COLO829 (cell line): ENCODE measurements at regions not wholly inside any gene's neighbourhood (a gene's known extent, or its start where the extent isn't known, plus 50 kb on each side); places are given as distances from the start of the nearest gene placed in this dataset.

Experiments used
- DNase-seq: peaks from one replicate; pipeline ENCODE4 v3.0.0; 2012; ENCODE audit warnings: low spot score

- no peak for DNase-seq
These were observed 155.2 kb downstream of the SLC30A10 start for GRCh38 chr1:219773110-219773509.

GRCh38 chr1:219772265-219773036 lies 155.9 kb downstream of the SLC30A10 start:
- DNase-seq = no peak

- peak; percentile 99 for DNase-seq
These were observed 157.3 kb downstream of the SLC30A10 start for GRCh38 chr1:219771080-219771479.

GRCh38 chr1:219763321-219763720 lies 150.4 kb upstream of the ZC3H11B start:
- no peak for DNase-seq

DNA sequence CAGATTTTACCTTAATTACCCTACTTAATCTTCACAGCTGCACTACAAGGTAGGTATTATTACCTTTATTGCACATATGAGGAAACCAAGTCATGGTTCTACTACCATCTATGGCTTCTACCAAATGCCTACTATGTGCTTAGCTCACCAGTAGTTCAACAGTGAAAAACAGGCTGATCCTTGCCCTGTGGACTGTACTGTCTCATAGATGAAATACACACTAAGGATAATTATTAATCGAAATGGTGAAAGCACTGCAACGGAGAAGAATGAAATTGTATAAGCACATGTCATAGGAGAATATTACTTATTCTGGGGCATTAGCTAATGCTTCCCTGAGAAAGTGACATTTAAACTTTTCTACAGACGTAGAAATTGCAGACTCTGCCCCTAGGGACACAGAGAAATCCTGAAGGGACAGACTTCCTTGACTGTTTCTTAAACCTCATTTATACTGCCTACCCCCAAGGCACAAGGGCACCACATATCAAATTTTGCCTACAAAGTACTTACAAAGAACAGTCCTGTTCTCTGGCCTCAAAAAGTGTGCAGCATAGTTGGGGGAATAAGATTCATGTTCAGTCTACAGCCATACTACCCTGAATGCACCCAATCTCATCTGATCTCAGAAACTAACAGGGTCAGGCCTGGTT lies 148.4 kb upstream of the ZC3H11B start:
- peak; percentile 77 for DNase-seq

GRCh38 chr1:219759095-219759494 lies 146.2 kb upstream of the ZC3H11B start:
- DNase-seq = no peak

- peak; percentile 70 for DNase-seq
These were observed 145.0 kb upstream of the ZC3H11B start for GRCh38 chr1:219757890-219758289.

- no peak for DNase-seq
These were observed 142.3 kb upstream of the ZC3H11B start for GRCh38 chr1:219755234-219755633.

- no peak for DNase-seq
These were observed 141.9 kb upstream of the ZC3H11B start for GRCh38 chr1:219754767-219755166.

DNA sequence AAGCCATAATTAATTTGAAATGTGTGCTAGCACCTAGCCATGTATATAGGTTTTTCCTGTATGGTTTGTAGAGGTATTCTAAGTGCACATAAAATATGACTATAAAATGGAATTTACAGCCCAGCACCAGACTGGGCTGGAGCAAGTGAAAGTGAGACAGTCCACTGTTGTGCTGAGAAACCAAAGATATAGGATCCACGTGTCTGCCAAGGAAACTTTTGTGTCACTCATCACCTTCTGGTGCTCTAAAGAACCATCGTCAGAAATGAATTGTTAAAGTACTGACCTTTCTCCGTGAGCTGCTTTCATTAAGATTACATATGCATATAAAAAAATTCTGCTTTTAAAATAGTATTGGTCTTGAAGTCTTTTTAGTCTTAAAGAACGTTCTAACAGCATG lies 141.0 kb upstream of the ZC3H11B start:
- no peak for DNase-seq

DNA sequence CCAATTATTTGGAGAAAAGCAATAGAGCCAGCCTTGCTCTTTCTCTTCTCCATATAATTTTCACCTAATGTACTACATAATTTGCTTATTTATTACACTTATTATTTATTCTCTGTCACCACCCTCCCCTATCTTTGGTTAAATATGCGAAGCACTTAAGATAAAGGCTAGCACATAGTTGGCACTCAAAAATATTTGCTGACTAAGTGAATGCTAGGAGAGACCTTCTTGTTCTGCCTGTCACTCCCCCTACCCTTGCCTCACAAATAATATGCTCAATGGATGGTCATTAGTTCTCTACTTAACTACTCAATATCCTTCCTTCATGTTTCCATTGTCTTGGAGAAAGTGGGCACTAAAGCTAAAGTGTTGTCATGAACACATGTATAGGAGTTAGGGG lies 139.7 kb upstream of the ZC3H11B start:
- DNase-seq = no peak

- DNase-seq = no peak
These were observed 139.1 kb upstream of the ZC3H11B start for GRCh38 chr1:219751870-219752507.

DNA sequence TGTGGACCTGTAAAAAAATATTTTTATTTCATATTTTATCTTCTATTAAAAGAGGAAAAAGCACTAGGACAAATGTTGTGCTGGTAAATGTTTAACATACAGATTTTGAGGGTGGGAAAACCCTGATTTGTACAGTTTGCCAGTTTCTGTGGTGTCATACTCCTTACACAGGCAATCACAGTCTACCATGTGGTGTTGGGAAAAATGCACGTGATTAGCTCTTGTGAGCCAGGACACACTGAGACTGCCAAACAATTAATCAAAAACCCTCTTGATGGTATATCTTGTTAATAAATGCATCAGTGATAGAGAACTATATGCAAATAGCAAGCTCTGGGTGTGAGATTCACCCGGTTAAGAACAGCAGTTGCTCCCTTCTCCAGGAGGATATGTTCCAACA lies 136.5 kb upstream of the ZC3H11B start:
- no peak for DNase-seq

DNA sequence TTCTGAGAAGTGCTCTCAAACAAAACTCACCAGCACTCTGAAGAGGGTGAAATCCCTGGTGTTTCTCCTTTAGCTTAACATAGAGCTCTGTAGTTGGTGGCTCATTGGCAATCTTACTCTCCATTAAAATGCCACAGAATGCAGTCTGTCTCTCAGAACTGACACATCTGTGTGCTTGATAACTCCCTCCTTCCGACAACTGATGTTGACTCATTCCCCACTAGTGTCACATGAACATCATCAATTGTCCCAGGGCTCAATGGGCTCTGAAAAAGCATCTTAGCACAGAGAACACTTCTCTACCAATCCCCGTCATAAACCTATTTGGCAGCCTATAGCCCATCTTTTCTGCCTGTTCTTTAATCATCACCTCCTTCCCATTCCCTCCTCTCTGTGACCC lies 133.2 kb upstream of the ZC3H11B start:
- peak; percentile 61 for DNase-seq

DNA sequence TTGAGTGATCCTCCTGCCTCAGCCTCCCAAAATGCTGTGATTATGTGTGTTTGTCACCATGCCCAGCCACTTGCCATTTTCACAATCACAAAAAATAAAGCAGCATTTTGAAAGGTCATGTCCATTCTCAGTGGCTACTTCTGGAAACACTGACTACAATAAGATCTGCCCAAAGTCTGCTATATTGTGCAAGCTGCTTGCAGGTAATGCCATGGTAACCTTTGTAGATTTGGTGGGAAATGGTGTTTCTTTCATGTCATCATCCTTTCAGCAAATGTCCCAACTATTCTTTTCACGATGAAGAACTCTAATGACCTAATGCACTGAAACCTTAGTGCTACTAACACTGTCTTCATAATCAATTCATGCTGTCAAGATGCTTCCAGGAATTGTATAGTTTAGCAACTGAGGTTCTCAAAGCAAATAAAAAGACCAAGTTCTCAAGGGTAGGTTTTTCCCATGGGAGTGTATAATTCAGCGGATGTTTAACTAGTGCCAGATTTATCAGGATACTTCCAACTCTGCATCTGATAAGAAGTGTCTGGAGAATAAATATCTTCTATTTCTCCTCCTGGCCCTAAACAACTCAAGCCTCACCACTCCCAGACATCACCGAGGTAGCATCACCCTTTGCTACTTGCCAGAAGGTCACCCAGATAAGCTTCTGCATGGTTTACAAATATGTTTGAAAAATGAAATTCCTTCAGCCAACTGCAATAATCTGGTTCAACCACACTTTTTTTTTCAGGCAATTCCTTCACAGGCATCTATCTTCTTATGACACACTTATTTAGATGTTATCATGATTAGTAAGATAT lies 132.0 kb upstream of the ZC3H11B start:
- DNase-seq = no peak

DNA sequence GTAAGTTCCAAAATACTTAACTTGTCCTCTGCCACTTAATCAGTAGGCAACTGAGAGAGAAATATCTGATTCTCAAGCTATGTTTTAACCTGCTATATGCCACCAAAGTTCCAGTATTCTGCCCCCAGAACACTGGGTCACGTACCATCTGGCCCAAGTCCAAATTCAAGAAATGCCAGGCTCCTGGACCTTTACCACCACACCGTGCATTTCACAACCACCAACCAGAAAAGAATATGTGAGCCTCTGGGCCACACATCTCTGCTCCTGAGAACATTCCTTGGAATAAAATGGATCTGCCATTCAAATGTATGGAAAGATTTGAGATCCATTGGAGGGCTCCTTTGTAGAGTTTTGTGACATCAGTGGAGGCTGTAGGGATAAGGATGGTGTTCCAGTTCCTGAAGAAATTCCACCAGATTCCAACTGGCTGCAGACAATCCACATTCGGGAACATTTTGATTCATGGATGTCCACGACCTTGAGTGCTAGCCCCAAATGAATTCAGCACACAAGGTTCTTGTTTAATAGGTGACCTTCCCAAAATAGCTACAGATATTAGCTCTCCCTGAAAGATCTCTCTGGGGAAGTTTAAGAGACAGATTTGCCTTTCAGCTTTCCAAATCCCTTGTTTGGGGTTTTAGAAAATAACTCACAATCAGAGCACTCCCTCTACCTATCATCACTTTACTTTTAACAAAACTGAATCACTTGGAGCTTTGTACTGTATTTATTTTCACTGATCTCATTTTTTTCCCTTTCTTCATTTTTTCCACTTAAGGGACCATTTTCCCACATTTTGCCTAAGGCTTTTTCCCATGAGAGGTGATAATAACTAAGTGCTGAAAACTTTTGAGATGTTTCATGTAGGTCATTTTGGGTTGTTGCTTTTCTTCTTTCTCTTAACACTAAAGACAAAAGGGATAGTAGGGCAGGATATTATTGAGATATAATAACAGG lies 128.4 kb upstream of the ZC3H11B start:
- DNase-seq = no peak

DNA sequence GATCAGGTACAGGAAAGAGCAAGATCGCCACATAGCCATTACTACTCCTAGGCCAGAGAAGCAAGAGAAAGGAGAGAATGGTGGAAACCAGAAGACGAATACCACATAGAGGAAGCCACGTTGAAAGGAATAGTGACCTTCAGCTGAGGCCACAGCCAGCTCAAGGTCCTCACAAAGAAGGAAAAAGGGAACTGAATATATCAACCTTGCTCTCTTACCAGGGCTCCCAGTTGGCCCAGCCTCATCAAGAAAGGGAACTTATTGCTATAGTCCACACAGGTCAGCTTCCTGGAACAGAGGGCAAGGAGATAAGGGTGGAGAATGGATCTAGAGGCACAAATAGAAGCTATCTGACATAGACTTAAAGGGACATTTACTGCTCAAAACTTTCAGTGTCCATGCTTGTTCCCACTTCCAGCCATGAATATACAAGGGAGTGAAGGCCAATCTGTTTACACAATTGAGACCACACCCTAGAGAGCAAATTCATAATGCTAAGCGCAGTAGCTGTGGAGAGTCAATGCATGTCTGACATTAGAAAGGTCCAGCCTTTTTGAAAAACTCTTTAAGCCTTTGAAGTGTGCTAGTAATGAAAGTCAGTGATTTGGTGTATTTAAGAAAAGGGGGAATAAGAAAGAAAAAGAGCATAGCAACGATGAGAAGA lies 120.7 kb upstream of the ZC3H11B start:
- DNase-seq = no peak

GRCh38 chr1:219732814-219733491 lies 120.0 kb upstream of the ZC3H11B start:
- DNase-seq = no peak

DNA sequence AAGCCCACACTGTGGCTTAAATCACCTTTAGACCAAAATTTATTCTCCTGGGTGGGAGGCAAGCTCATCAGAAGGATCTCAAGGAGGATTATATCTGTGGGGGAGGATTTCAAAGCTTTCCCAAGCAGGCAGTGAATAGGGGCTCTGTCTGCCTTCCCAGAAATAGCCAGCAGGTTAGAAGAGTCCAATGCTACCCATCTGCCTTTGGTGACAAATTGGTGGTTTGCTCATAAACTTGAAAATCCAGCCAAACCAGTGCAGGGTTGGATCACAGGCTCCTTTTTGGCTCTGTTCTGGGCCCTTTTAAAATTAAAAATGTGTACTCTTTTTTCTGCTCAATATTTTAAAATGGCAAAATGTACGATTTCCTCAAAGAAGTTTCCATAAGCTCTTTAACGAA lies 118.9 kb upstream of the ZC3H11B start:
- peak; percentile 78 for DNase-seq
